ENCODE measurements at regions not wholly inside any gene's neighbourhood (a gene's known extent, or its start where the extent isn't known, plus 50 kb on each side); places are given as distances from the start of the nearest gene placed in this dataset.

DNA sequence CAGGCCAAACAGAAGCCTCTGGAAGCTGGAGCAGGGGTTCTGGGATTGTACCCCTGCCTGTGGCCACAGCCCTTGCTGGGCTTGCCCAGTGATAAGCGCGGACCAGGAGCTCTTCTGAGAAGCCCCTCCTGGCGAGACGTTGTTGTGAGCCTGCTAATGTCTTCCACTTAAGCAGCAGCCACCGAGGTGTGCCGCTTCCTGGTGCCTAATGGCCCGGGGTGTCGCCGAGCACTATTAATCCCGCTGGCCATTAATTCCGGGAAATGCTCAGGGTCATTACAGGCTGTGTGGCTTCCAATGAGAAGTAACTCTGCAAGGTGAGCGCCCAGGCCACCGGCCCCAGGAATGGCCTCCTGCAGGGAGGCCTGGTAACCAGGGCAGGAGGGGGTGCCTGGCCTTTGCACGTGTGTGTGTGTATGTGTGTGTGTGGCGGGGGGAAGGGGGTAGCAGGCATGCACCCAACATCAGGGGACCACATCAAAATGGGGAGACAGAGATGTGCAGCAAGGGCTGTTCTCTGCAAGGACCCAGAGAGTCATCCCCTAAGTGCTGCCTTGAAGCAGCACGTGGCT is 175.0 kb downstream of the URI1 start:
- no peak overlapping the region for H3K27ac ChIP-seq (ENCODE audit: low read length)
- no peaks in the 10 kb centered on the region; the same call in 1 of the 2 replicates for H3K27me3 ChIP-seq (ENCODE audit: low read depth, low read length)
- H3K4me1 ChIP-seq (ENCODE audit: low read length), result no peaks in the 10 kb centered on the region
- H3K9ac ChIP-seq (ENCODE audit: low read length), result no peak overlapping the region
- no peaks in the 10 kb centered on the region for H3K9me3 ChIP-seq (ENCODE audit: insufficient read depth, low read length)
- H3K4me3 ChIP-seq (ENCODE audit: low read length), result no peak overlapping the region
- H3K36me3 ChIP-seq (replicated peaks; ENCODE audit: low read depth, low read length), result no peaks in the 10 kb centered on the region
- H3K79me2 ChIP-seq (ENCODE audit: low read length), result no peaks in the 10 kb centered on the region
- no peak overlapping the region for H3K4me2 ChIP-seq (ENCODE audit: low read length)
- TF ChIP-seq EZH2phosphoT487 (IDR thresholded peaks at IDR 0.05; ENCODE audit: low read depth), result no peak
- TF ChIP-seq, protein P1, sequence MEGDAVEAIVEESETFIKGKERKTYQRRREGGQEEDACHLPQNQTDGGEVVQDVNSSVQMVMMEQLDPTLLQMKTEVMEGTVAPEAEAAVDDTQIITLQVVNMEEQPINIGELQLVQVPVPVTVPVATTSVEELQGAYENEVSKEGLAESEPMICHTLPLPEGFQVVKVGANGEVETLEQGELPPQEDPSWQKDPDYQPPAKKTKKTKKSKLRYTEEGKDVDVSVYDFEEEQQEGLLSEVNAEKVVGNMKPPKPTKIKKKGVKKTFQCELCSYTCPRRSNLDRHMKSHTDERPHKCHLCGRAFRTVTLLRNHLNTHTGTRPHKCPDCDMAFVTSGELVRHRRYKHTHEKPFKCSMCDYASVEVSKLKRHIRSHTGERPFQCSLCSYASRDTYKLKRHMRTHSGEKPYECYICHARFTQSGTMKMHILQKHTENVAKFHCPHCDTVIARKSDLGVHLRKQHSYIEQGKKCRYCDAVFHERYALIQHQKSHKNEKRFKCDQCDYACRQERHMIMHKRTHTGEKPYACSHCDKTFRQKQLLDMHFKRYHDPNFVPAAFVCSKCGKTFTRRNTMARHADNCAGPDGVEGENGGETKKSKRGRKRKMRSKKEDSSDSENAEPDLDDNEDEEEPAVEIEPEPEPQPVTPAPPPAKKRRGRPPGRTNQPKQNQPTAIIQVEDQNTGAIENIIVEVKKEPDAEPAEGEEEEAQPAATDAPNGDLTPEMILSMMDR (IDR thresholded peaks at IDR 0.05; ENCODE audit: low read depth, low read length), result no peak
- no peaks in the 10 kb centered on the region for H4K20me1 ChIP-seq (ENCODE audit: insufficient read depth, low read length)
- H2AFZ ChIP-seq (ENCODE audit: low read depth, low read length), result no peak overlapping the region

DNA sequence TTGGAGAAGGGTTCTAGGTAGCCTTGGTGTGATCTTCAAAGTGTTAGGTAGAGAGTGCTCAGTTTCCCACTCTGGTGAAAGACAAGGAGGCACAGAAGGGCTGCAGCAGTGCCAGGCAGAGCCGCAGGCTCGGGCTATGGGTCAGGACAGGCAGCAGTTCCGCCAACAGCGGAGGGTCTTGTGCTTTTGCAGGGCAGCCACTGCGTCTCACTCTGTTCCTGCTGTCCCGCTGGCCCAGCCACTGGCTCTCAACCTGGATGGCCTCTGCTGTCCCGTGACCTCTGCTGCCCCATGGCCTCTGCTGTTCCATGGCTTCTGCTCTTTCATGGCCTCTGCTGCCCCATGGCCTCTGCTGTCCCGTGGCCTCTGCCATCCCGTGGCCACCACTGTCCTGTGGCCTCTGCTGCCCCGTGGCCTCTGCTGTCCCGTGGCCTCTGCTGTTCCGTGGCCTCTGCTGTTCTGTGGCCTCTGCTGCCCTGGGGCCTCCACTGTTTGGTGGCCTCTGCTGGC is 175.7 kb downstream of the URI1 start:
- H4K20me1 ChIP-seq (ENCODE audit: insufficient read depth, low read length), result no peaks in the 10 kb centered on the region
- no peak overlapping the region for H3K4me3 ChIP-seq (ENCODE audit: low read length)
- H3K4me1 ChIP-seq (ENCODE audit: low read length), result no peaks in the 10 kb centered on the region
- H3K36me3 ChIP-seq (replicated peaks; ENCODE audit: low read depth, low read length), result no peaks in the 10 kb centered on the region
- no peak overlapping the region for H3K9ac ChIP-seq (ENCODE audit: low read length)
- no peaks in the 10 kb centered on the region for H3K79me2 ChIP-seq (ENCODE audit: low read length)
- no peak overlapping the region for H2AFZ ChIP-seq (ENCODE audit: low read depth, low read length)
- H3K27me3 ChIP-seq (ENCODE audit: low read depth, low read length), result no peaks in the 10 kb centered on the region; the same call in 1 of the 2 replicates
- no peaks in the 10 kb centered on the region for H3K9me3 ChIP-seq (ENCODE audit: insufficient read depth, low read length)
- H3K27ac ChIP-seq (ENCODE audit: low read length), result no peak overlapping the region
- no peak for TF ChIP-seq EZH2phosphoT487 (IDR thresholded peaks at IDR 0.05; ENCODE audit: low read depth)
- TF ChIP-seq, protein P1 (IDR thresholded peaks at IDR 0.05; ENCODE audit: low read depth, low read length), result no peak
- H3K4me2 ChIP-seq (ENCODE audit: low read length), result no peak overlapping the region

DNA sequence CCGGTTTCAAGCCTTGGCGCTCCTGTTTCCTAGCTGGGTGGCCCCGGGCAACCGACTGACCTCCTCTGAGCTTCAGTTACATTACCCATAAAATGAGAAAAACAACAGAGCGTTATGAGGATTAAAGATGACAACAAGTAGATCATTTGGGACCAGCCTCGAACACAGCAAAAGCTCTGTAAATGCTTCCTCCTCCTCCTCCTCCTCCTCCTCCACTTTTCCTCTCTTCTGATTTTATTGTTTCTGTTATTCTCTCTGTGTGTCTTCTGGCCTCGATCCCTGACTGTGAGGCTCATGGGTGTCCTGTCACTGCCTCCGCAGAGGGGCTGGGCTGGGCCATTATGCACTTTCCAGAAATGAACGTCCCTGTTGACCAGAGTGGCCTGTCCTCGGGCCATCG is 176.2 kb downstream of the URI1 start:
- Histone ChIP-seq H3K27me3 (ENCODE audit: low read depth, low read length) (no peaks in the 10 kb centered on the region; the same call in 1 of the 2 replicates), H3K4me3 (ENCODE audit: low read length) (no peak overlapping the region), H4K20me1 (ENCODE audit: insufficient read depth, low read length) (no peaks in the 10 kb centered on the region), H3K9ac (ENCODE audit: low read length) (no peak overlapping the region), H3K4me1 (ENCODE audit: low read length) (no peaks in the 10 kb centered on the region), H3K4me2 (ENCODE audit: low read length) (no peak overlapping the region), H3K27ac (ENCODE audit: low read length) (no peak overlapping the region), H3K9me3 (ENCODE audit: insufficient read depth, low read length) (no peaks in the 10 kb centered on the region), H3K79me2 (ENCODE audit: low read length) (no peaks in the 10 kb centered on the region), H2AFZ (ENCODE audit: low read depth, low read length) (no peak overlapping the region), H3K36me3 (replicated peaks; ENCODE audit: low read depth, low read length) (no peaks in the 10 kb centered on the region)
- no peak for TF ChIP-seq EZH2phosphoT487 (IDR thresholded peaks at IDR 0.05; ENCODE audit: low read depth)
- TF ChIP-seq, protein P1 (IDR thresholded peaks at IDR 0.05; ENCODE audit: low read depth, low read length), result no peak

DNA sequence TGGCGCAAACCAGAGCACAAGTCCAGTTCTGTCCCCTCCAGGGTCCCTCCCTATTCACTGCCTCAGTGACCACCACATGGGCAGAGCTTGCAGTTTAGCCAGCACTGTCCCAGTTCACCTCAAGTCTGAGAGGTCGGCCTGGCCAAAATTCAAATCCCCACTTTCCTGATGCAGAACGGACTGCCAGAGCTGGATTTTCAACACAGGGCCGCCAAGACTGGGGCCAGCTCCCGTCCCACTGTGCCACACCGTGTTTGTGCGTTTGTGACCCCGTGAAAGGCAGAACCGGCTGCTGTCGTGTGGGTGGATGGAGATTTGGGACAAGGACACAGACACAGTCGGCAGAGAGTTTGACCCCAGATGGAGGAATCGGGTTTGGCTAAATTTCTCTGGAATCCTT is 176.7 kb downstream of the URI1 start:
- H3K9ac ChIP-seq (ENCODE audit: low read length), result no peak overlapping the region
- no peak overlapping the region for H3K27ac ChIP-seq (ENCODE audit: low read length)
- no peaks in the 10 kb centered on the region for H3K27me3 ChIP-seq (ENCODE audit: low read depth, low read length)
- no peaks in the 10 kb centered on the region for H3K36me3 ChIP-seq (replicated peaks; ENCODE audit: low read depth, low read length)
- H3K4me3 ChIP-seq (ENCODE audit: low read length), result no peak overlapping the region
- no peaks in the 10 kb centered on the region for H3K79me2 ChIP-seq (ENCODE audit: low read length)
- H2AFZ ChIP-seq (ENCODE audit: low read depth, low read length), result no peak overlapping the region
- no peaks in the 10 kb centered on the region for H4K20me1 ChIP-seq (ENCODE audit: insufficient read depth, low read length)
- H3K4me2 ChIP-seq (ENCODE audit: low read length), result no peak overlapping the region
- H3K4me1 ChIP-seq (ENCODE audit: low read length), result no peaks in the 10 kb centered on the region
- no peak for TF ChIP-seq EZH2phosphoT487 (IDR thresholded peaks at IDR 0.05; ENCODE audit: low read depth)
- TF ChIP-seq, protein P1 (IDR thresholded peaks at IDR 0.05; ENCODE audit: low read depth, low read length), result no peak
- no peaks in the 10 kb centered on the region for H3K9me3 ChIP-seq (ENCODE audit: insufficient read depth, low read length)

Measured in OCI-LY3 (cell line).